Heart right ventricle (tissue), 16 donors: ENCODE measurements at regions not wholly inside any gene's neighbourhood (a gene's known extent, or its start where the extent isn't known, plus 50 kb on each side); places are given as distances from the start of the nearest gene placed in this dataset.

Source experiments
- ATAC-seq, 8 donors: fragments of 200-7000 bp; cut with Tn5 transposase; one replicate each; pipeline ENCODE4 v1.9.1; 2020; ENCODE audit warnings: mild to moderate bottlenecking in 8 of 8, moderate library complexity in 8 of 8, moderate number of reproducible peaks in 1 of 8
- DNase-seq, 2 donors: peaks; one replicate each; pipeline ENCODE4 v3.0.0-alpha.2; 2020
- H3K27ac ChIP-seq, 10 donors: fragments of 200-600 bp; sonication (generic) in 2 of 10; one replicate each; pipeline versions ENCODE4 v1.5.0 to v1.8.0; 2020 to 2022; ENCODE audit warnings: mild to moderate bottlenecking in 3 of 10
- H3K27me3 ChIP-seq, 7 donors: fragments of 200-600 bp; one replicate each; pipeline ENCODE4 v1.8.0; 2021 to 2022; ENCODE audit warnings: mild to moderate bottlenecking in 2 of 7
- H3K36me3 ChIP-seq, 9 donors: fragments of 200-600 bp; sonication (generic) in 1 of 9; one replicate each; pipeline versions ENCODE4 v1.5.0 to v1.8.0; 2020 to 2022; ENCODE audit warnings: mild to moderate bottlenecking in 2 of 9
- H3K4me1 ChIP-seq, 9 donors: fragments of 200-600 bp; sonication (generic) in 1 of 9; one replicate each; pipeline versions ENCODE4 v1.5.0 to v1.8.0; 2020 to 2022; ENCODE audit warnings: mild to moderate bottlenecking in 4 of 9
- H3K4me3 ChIP-seq, 10 donors: fragments of 200-600 bp; sonication (generic) in 2 of 10; one replicate each; pipeline versions ENCODE4 v1.5.0 to v1.8.0; 2020 to 2022; ENCODE audit warnings: mild to moderate bottlenecking in 7 of 10, moderate library complexity in 2 of 10
- H3K9me3 ChIP-seq, 11 donors: fragments of 200-600 bp in 10 of 11; sonication (generic) in 2 of 11; one replicate each; pipeline versions ENCODE4 v1.5.0 to v1.8.0; 2013 to 2022; ENCODE audit warnings: mild to moderate bottlenecking in 2 of 11, control low read depth in 1 of 11, moderate library complexity in 1 of 11
- WGBS, 2 donors: extraction: QIAGEN DNeasy Blood & Tissue Kit; methylation state at CpG; one replicate each; pipeline ENCODE4 v1.1.7; 2013; ENCODE audit warnings: inconsistent platforms in 1 of 2; 5-methylcytosine and 5-hydroxymethylcytosine counted together
- intact Hi-C, 10 donors: fragments of 100-400 bp; cut with DNase I; formaldehyde crosslinking; loops; one replicate each; pipeline versions ENCODE4 v1.11.1 to v1.14.2; 2022
- TF ChIP-seq, protein P1 (sequence below), 9 donors: fragments of 200-600 bp; sonication (generic) in 2 of 9; IDR thresholded peaks; one replicate each; pipeline versions ENCODE4 v1.5.0 to v1.8.0; 2021 to 2022; ENCODE audit warnings: antibody characterized with exemption in 9 of 9, mild to moderate bottlenecking in 5 of 9, moderate library complexity in 1 of 9
- donor health status: Arrhythmogenic right ventricular cardiomyopathy.
- donor health status: ischemic (EF 13 %, LVEDD 7.1; RV severe dilation, severe dysfunction).
- donor health status: healthy with polysubstance abuse.
- donor health status: DM: no; HTN: yes; CAD: no.
- donor health status: DM: no; HTN: no; CAD: no.
- donor health status: ischemic (EF 25% LVEDD 6.9; RV normal size, moderate dysfunction).
- donor health status: ischemic (EF 25% LVEDD 5.7; RV mildly dilated, moderate dysfunction).
- donor health status: healthy.
- donor health status: DM: yes; HTN: yes; CAD: no.
- donor health status: Ischemic cardiomyopathy.
- donor health status: ischemic (EF 35%, LVEDD 5.7; RV mildly dilated, moderate dysfunction).
- donor health status: nonischemic (EF 11% LVEDD 7.7; RV severe dilation, severe dysfunction).
- donor health status: DM: yes; HTN: yes; CAD: no.
- donor health status: PGD.
- donor health status: ischemic (EF 29% LVEDD 5.4; RV normal size, mild dysfunction).
- donor health status: nonischemic (EF 23%, LVEDD 6.1; RV moderate dilation, normal function).

DNA sequence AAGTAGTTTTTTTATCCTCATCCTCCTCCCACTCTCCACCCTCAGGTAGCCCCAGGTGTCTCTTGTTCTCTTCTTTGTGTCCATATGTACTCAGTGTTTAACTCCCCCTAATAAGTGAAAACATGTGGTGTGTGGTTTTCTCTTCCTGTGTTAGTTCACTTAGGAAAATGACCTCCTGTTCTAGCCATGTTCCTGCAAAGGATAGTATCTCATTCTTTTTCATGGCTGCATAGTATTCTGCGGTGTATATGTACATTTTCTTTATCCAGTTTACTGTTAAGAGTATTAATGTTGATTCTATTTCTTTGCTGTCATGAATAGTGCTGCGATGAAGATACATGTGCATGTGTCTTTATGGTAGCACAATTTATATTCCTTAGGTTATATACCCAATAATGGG, 68.4 kb upstream of the RANBP3L start:
- DNase-seq: no peak
- 70 to 71% methylated on average over 2 of the region's 2 CpGs for WGBS, 2 donors
- Histone ChIP-seq H3K27ac (no peak overlapping the region), H3K27me3 (no peaks in the 10 kb centered on the region), H3K4me3 (no peak overlapping the region), H3K4me1 (peaks cover 0 to 24% (median 0%) of the 10 kb centered on the region in 9 donors), H3K9me3 (no peaks in the 10 kb centered on the region), H3K36me3 (no peaks in the 10 kb centered on the region)
- ATAC-seq: no peak
- intact Hi-C loops: no loop called here
- TF ChIP-seq, protein P1, sequence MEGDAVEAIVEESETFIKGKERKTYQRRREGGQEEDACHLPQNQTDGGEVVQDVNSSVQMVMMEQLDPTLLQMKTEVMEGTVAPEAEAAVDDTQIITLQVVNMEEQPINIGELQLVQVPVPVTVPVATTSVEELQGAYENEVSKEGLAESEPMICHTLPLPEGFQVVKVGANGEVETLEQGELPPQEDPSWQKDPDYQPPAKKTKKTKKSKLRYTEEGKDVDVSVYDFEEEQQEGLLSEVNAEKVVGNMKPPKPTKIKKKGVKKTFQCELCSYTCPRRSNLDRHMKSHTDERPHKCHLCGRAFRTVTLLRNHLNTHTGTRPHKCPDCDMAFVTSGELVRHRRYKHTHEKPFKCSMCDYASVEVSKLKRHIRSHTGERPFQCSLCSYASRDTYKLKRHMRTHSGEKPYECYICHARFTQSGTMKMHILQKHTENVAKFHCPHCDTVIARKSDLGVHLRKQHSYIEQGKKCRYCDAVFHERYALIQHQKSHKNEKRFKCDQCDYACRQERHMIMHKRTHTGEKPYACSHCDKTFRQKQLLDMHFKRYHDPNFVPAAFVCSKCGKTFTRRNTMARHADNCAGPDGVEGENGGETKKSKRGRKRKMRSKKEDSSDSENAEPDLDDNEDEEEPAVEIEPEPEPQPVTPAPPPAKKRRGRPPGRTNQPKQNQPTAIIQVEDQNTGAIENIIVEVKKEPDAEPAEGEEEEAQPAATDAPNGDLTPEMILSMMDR (IDR thresholded peaks at IDR 0.05): no peak

DNA sequence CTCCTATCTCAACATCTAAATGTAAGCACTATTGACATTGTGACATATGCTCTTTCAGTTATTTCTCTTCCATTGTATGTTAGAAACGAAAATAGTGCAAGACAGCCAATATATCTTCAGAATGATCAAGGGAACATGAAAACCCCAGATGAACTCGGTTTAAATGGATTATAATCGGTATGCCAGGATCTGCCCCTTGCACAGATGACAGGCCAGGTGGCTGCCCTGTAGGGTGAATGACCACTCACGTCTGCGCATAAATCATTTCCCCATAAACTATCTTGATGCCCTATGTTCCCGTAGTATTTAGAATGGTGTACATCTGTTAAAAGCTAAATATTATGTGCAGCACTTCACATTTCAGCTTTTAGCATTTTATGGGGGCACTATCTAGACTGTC, 69.7 kb upstream of the RANBP3L start:
- 69 to 80% methylated on average over 6 of the region's 6 CpGs for WGBS, 2 donors
- Histone ChIP-seq H3K27me3 (no peaks in the 10 kb centered on the region), H3K4me1 (peaks cover 0 to 24% (median 0%) of the 10 kb centered on the region in 9 donors), H3K36me3 (no peaks in the 10 kb centered on the region), H3K9me3 (no peaks in the 10 kb centered on the region), H3K27ac (no peak overlapping the region), H3K4me3 (no peak overlapping the region)
- TF ChIP-seq, protein P1 (IDR thresholded peaks at IDR 0.05): no peak
- intact Hi-C loops: no loop called here
- ATAC-seq (no peak), DNase-seq (no peak)

DNA sequence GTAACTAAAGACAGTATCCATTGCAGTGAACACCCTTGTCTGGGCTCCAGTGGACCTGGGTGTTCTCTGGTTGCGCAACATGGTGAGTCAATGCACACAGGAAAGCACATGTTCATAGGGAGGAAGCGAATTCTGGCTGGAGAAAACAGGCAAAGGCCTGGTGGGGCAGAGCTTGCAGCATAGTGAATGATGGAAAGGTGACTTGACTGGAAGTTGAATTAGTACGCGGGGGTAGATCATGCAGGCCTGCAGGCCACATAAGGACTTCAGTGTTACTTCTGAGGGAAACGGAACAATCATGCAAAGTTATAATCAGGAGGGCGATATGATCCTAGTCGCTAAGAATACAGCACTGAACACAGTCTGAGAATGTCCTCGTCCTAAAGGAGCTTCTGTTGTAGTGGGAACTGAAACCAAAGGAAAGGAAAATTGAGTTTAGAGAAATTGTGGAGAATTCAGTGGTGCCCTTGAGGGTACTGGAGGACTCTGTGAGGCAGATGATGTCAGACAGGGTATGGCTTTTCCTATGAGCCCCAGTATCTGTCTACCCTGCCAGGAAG, 71.9 kb upstream of the RANBP3L start:
- peak; percentile 58 to 92 (median 80) for ATAC-seq
- TF ChIP-seq, protein P1 (IDR thresholded peaks at IDR 0.05): no peak
- intact Hi-C loops: no loop called here
- Histone ChIP-seq H3K9me3 (no peaks in the 10 kb centered on the region), H3K4me1 (peaks cover 0 to 24% (median 0%) of the 10 kb centered on the region in 9 donors), H3K27me3 (no peaks in the 10 kb centered on the region), H3K27ac (peak overlapping the region in 4 of 10 donors; percentile 13 to 67 (median 24)), H3K36me3 (no peaks in the 10 kb centered on the region), H3K4me3 (no peak overlapping the region)
- WGBS, 2 donors: 69 to 83% methylated on average over 8 of the region's 8 CpGs
- DNase-seq: peak; percentile 31 to 40

DNA sequence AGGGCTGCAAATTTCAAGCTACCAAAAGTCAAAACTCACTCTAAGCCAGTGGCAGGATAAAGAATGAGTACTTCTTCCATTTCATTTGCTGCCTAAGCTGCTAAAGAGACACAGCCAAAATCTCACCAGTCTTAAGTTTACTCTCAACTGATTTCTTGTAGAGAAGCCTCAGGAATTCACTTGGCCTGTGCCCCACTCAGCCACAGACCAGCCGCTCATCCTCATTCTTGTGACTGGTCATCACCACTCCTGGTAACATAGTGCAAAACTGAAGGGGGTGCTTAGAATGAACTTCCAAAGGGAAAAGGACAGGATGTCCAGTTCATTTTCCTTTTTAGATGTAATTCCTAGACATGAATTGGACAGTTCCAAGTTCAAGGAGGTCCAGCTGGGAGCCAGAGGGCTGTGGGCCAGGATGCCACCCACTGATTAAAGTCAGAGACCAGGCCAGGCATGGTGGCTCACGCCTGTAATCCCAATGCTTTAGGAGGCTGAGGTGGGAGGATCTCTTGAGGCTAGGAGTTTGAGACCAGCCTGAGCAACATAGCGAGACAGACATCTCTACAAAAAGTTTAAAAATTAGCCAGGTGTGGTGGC, 72.7 kb upstream of the RANBP3L start:
- no peaks in the 10 kb centered on the region for H3K9me3 ChIP-seq
- 79 to 87% methylated on average over 3 of the region's 3 CpGs for WGBS, 2 donors
- peak in 1 of 8 donors; percentile 39 for ATAC-seq
- peak overlapping the region in 3 of 10 donors; percentile 13 to 67 (median 32) for H3K27ac ChIP-seq
- no peaks in the 10 kb centered on the region for H3K27me3 ChIP-seq
- DNase-seq: no peak
- intact Hi-C loops: no loop called here
- H3K4me3 ChIP-seq: no peak overlapping the region
- H3K4me1 ChIP-seq: peaks cover 0 to 24% (median 0%) of the 10 kb centered on the region in 9 donors
- no peaks in the 10 kb centered on the region for H3K36me3 ChIP-seq
- TF ChIP-seq, protein P1 (IDR thresholded peaks at IDR 0.05): no peak
